ENCODE measurements at regions not wholly inside any gene's neighbourhood (a gene's known extent, or its start where the extent isn't known, plus 50 kb on each side); places are given as distances from the start of the nearest gene placed in this dataset.

GRCh38 chr5:97728920-97729319 is 545.9 kb upstream of the RIOK2 start:
- DNase-seq (ENCODE audit: low read depth) = no peak

GRCh38 chr5:97729938-97730337 is 546.9 kb upstream of the RIOK2 start:
- DNase-seq (ENCODE audit: low read depth) = no peak

- peak; percentile 91 for DNase-seq (ENCODE audit: low read depth)
Observed at GRCh38 chr5:97735209-97735608, 552.2 kb upstream of the RIOK2 start.

- no peak for DNase-seq (ENCODE audit: low read depth)
Observed at GRCh38 chr5:97737608-97738007, 554.6 kb upstream of the RIOK2 start.

DNA sequence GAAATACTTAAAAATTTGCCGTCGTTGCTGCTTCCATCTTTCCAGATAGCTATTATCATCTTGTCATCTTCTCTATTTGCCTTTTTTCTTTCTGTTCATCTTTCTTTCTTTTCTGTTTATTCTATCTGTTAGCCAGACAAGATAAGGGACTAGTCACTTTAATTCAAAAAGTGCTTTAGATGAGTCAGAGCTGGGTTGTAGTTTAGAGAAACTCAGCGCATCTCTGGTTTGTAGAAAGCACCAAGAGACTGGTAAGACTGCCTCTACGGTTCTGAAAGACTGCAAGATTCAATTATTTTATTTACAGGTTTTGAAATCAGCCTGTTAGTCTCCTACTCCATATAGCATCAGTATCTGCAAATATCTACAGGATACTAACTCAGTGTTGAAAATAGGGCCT is 562.8 kb upstream of the RIOK2 start:
- peak; percentile 10 for DNase-seq (ENCODE audit: low read depth)

- no peak for DNase-seq (ENCODE audit: low read depth)
Observed at GRCh38 chr5:97750576-97750975, 567.5 kb upstream of the RIOK2 start.

DNA sequence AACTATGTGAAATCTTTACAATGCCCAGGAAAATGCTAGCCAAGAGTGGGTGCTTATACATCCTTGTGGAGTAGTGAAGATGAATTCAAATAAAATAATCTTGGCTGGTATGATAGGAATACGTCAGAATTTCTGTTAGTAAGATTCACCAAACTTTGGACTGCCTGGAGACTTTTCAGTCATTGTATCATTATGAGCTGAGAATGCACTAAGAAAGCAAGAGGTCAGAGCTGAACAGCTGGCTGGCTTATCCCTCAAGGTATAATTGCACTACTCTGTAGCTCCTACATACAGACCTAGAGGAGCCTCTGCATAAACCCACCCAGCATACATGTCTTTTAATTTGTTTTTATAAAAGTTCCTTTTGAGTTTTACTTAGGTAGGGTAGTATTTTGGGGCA is 568.5 kb upstream of the RIOK2 start:
- DNase-seq (ENCODE audit: low read depth) = no peak

DNA sequence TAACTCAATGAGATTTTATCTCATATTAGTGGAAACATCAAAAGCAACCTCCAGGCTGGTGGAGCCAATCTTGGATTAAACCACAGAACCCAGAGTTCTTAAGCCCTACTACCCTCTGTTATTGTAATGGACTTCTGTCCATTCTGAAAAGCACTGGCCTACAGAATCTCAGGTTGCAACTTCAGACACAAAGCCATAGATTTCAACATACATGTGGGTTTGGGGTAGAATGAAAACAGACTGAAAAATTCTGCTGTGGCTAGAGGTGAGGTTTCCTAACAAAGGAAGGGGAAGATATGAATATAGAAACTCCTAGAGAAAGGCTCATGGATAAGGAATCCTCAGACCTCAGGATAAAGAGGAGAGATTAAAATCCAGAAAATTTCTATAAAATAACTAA is 569.8 kb upstream of the RIOK2 start:
- peak; percentile 64 for DNase-seq (ENCODE audit: low read depth)

DNA sequence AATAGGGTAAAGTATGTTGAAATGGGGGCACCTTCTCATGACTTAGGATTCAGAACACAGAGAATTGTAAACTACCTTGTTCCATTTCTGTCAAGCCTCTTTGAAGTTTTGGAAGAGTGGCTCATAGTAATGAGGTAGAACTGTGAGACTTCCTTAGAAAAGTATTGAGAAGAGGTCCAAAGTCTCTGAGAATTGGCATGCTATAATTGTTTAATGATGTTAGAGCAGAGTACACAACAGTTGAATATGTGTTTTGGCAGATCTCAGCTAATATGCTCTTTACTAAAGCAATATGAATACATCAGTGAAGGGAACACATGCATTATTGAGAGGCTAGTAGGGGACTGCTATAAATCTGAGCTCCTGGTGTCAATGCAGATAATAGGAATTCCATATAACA is 579.4 kb upstream of the RIOK2 start:
- DNase-seq (ENCODE audit: low read depth) = no peak

DNA sequence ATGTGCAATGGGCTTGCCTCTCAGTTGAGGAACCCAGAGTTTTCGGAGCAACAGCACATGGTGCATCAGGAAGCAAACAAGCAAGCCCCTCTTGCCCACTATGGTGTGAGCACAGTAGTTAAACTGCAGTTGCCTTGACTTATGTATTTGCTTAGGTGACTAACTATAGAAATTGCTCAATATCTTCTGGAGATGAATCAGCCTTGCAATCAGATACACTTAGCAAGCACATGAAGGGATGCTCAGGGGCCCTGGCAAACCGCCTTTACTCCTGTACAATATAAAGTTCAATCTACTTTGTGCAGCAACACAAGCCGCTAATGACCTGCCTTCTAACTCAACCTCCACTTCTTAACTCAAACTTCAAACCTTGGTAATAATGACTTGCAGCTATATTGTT is 581.7 kb upstream of the RIOK2 start:
- peak; percentile 86 for DNase-seq (ENCODE audit: low read depth)

DNA sequence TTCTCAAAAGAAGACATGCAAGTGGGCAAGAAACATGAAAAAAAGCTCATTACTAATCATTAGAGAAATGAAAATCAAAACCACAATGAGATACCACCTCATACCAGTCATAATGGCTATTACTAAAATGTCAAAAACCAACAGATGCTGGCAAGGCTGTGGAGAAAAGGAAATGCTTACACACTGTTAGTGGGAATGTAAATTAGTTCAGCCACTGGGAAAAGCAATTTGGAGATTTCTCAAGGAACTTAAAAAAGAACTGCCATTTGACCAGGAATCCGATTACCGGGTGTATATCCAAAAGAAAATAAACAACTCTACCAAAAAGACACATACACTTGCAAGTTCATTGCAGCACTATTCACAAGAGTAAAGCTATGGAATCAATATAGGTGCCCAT is 595.4 kb upstream of the RIOK2 start:
- no peak for DNase-seq (ENCODE audit: low read depth)

GRCh38 chr5:97788369-97788768 is 605.3 kb upstream of the RIOK2 start:
- no peak for DNase-seq (ENCODE audit: low read depth)

- no peak for DNase-seq (ENCODE audit: low read depth)
Observed at GRCh38 chr5:97797994-97798451, 615.0 kb upstream of the RIOK2 start.

- no peak for DNase-seq (ENCODE audit: low read depth)
Observed at GRCh38 chr5:97801461-97801860, 618.4 kb upstream of the RIOK2 start.

GRCh38 chr5:97820138-97820537 is 637.1 kb upstream of the RIOK2 start:
- no peak for DNase-seq (ENCODE audit: low read depth)

DNA sequence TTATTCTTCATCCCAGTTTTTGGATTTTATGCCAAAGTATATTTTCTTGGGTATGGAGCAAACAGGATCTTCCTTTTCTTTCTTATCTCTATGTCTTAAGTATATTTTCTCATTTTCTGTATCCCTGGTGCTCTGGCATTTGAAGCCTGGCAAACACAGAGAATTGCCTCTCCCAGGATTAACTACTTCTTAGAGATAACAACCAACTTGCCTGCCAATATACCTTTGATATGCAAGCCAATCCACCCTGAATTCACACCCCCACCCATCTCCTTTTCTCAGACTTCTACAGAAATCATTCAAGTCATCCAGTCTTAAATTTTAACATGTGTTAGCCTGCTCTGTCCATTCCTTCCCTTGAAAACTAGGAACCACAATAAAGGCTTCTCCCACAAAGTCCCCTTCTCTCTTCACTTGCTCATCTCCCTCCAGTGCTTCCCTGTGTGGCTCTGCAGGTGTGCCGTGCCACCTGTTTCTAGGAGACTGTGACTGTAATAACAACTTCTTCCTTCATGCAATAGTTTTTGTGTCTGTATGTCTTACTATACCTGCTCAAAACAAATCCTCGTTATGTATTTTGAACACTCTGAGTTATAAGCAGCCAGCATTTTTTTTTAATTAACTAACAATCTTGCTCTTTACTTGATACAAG is 649.7 kb upstream of the RIOK2 start:
- no peak for DNase-seq (ENCODE audit: low read depth)

- no peak for DNase-seq (ENCODE audit: low read depth)
Observed at GRCh38 chr5:97834561-97834960, 651.5 kb upstream of the RIOK2 start.

DNA sequence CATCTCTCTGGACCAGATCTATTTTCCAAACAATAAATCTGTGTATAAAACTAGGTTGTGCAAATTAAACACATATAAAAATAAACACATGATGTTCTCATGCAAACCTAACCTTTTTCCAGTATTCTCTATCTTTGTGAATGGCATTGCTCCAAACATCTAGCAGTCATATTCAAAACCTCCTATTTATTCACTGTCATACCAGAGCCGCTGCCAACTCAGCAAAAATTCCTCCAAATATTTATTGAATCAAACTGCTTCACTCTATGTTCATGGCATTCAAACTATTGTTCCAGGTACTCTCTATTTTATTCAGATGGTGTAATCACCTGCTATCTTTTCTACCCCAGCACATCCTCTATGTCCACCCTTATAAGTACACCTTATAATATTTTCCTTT is 652.1 kb upstream of the RIOK2 start:
- no peak for DNase-seq (ENCODE audit: low read depth)

GRCh38 chr5:97836816-97837215 is 653.8 kb upstream of the RIOK2 start:
- DNase-seq (ENCODE audit: low read depth) = no peak

DNA sequence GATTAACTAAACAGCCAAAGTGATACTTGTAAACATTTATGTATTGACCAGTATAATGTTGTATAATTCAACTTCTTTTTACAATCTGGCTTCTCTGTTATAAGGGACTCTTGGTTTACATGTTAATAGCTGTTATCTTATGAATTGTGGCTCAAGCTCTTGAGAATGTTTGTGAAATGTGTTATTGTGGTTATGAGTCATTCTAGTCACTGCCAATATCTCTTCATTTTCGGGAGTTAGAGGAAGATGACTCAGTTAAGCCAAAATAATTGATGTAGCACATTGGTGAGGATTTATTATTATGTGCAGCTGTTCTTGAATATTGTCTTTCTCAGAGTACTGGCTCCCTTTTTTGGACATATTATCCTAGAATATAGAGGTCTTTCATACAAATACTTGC is 655.2 kb upstream of the RIOK2 start:
- DNase-seq (ENCODE audit: low read depth) = peak; percentile 96

GRCh38 chr5:97839341-97840086 is 656.5 kb upstream of the RIOK2 start:
- DNase-seq (ENCODE audit: low read depth) = peak; percentile 52

GRCh38 chr5:97840643-97841042 is 657.6 kb upstream of the RIOK2 start:
- DNase-seq (ENCODE audit: low read depth) = no peak

- no peak for DNase-seq (ENCODE audit: low read depth)
Observed at GRCh38 chr5:97842687-97843086, 659.6 kb upstream of the RIOK2 start.

GRCh38 chr5:97844797-97845196 is 661.8 kb upstream of the RIOK2 start:
- DNase-seq (ENCODE audit: low read depth) = no peak

Measured in amniotic epithelial cell (primary cell).